ENCODE measurements at regions not wholly inside any gene's neighbourhood (a gene's known extent, or its start where the extent isn't known, plus 50 kb on each side); places are given as distances from the start of the nearest gene placed in this dataset.

DNA sequence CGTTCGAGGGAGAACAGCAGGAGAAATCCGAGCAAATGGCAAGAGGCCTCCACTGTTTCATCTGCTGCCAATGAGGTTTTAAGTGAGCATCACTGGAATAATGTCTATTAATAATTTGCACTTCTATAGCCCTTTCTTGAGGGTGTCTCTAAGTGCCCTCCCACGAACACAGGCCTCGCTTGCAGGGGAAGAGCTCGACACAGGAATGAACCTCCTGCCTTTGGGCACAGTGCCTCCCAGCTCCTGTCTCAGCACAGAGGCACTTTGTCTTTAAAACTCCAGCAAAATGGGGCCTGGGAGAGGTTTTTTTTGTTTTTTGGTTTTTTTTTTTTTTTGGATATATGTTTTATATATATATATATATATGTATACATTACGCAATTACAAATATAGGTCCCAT lies 56.6 kb downstream of the OLIG1 start:
- Histone ChIP-seq H4K20me1 (ENCODE audit: insufficient read depth) (no peaks in the 10 kb centered on the region), H3K9me3 (no peaks in the 10 kb centered on the region), H3K36me3 (replicated peaks in 1 of 2; ENCODE audit: control insufficient read depth in 1 of 2, insufficient read depth in 2 of 2, low read length in 1 of 2) (no peaks in the 10 kb centered on the region), H3K27ac (ENCODE audit: low read depth in 2 of 2, low read length in 1 of 2) (no peak overlapping the region), H2AFZ (ENCODE audit: low read depth) (no peak overlapping the region), H3K9ac (no peak overlapping the region), H3K4me2 (no peak overlapping the region), H3K4me1 (ENCODE audit: control insufficient read depth in 1 of 2, insufficient read depth in 2 of 2, low read depth in 1 of 2, low read length in 1 of 2) (no peaks in the 10 kb centered on the region; a peak in 1 of 4 replicates), H3K79me2 (ENCODE audit: insufficient read depth) (no peaks in the 10 kb centered on the region), H3K4me3 (ENCODE audit: low read depth in 2 of 2, low read length in 1 of 2) (no peak overlapping the region), H3K9me2 (no peaks in the 10 kb centered on the region), H3F3A (replicated peaks; ENCODE audit: insufficient read depth) (no peaks in the 10 kb centered on the region), H3K27me3 (ENCODE audit: insufficient read depth) (peaks cover 89% of the 10 kb centered on the region)
- CTCF ChIA-PET, result interaction anchor here (1.1 to 1.7 kb wide), 6 partner anchors 8 to 186 kb away, joined by 3 to 12 read pairs (median 6); no protein-coding TSS in a partner anchor
- WGBS (ENCODE audit: low lambda C conversion rate), result 30% methylated on average over 6 of the region's 7 CpGs
- DNase-seq, result no peak
- no peak for TF ChIP-seq GABPA (IDR thresholded peaks at IDR 0.05; ENCODE audit: low read depth)
- TF ChIP-seq, protein P1, sequence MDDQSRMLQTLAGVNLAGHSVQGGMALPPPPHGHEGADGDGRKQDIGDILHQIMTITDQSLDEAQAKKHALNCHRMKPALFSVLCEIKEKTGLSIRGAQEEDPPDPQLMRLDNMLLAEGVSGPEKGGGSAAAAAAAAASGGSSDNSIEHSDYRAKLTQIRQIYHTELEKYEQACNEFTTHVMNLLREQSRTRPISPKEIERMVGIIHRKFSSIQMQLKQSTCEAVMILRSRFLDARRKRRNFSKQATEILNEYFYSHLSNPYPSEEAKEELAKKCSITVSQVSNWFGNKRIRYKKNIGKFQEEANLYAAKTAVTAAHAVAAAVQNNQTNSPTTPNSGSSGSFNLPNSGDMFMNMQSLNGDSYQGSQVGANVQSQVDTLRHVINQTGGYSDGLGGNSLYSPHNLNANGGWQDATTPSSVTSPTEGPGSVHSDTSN (IDR thresholded peaks at IDR 0.05), result no peak
- TF ChIP-seq, protein P2, sequence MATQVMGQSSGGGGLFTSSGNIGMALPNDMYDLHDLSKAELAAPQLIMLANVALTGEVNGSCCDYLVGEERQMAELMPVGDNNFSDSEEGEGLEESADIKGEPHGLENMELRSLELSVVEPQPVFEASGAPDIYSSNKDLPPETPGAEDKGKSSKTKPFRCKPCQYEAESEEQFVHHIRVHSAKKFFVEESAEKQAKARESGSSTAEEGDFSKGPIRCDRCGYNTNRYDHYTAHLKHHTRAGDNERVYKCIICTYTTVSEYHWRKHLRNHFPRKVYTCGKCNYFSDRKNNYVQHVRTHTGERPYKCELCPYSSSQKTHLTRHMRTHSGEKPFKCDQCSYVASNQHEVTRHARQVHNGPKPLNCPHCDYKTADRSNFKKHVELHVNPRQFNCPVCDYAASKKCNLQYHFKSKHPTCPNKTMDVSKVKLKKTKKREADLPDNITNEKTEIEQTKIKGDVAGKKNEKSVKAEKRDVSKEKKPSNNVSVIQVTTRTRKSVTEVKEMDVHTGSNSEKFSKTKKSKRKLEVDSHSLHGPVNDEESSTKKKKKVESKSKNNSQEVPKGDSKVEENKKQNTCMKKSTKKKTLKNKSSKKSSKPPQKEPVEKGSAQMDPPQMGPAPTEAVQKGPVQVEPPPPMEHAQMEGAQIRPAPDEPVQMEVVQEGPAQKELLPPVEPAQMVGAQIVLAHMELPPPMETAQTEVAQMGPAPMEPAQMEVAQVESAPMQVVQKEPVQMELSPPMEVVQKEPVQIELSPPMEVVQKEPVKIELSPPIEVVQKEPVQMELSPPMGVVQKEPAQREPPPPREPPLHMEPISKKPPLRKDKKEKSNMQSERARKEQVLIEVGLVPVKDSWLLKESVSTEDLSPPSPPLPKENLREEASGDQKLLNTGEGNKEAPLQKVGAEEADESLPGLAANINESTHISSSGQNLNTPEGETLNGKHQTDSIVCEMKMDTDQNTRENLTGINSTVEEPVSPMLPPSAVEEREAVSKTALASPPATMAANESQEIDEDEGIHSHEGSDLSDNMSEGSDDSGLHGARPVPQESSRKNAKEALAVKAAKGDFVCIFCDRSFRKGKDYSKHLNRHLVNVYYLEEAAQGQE (IDR thresholded peaks at IDR 0.05; ENCODE audit: low read depth, low read length), result no peak
- POLR2A ChIA-PET, result no interaction called here

DNA sequence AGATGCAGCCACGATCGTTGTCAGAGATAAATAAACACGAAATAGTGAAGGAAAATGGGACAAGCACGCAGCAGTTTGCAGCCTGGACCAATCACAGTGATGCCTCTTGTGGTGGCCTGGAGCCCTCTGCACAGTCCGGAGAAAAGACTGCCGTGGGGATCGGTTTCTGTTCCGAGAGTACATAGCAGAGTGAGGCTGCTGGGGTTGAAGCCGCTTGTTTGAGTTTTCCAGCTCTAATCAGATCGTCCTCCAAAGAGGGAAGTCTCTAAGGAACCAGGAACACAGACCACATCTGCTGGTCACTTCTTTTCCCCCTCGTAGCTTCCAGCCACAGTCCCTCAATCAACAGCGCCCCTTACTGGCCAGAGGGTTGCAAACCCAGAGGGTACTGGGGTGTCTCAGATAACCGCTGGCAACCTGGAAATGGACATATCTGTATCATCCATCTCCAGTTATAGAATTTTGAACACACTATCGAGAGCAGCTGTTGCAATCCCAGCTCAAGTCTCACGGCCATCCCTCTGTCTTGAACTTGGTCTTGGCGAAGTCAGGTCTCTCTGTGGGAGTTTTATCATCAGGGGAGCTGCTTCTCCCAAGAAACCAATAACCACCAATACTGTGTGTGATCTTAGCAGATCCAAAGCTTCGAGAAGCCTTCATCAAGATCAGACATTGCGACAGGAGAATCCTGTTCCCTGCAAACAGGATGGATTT lies 57.4 kb downstream of the OLIG1 start:
- 2% methylated on average over 18 of the region's 18 CpGs for WGBS (ENCODE audit: low lambda C conversion rate)
- no peaks in the 10 kb centered on the region; a peak in 1 of 4 replicates for H3K4me1 ChIP-seq (ENCODE audit: control insufficient read depth in 1 of 2, insufficient read depth in 2 of 2, low read depth in 1 of 2, low read length in 1 of 2)
- ChIA-PET POLR2A (no interaction called here), CTCF (interaction anchor here (0.6 to 1.7 kb wide), 13 partner anchors 9 to 317 kb away, joined by 3 to 12 read pairs (median 4); no protein-coding TSS in a partner anchor)
- no peak overlapping the region for H3K9ac ChIP-seq
- no peaks in the 10 kb centered on the region for H3F3A ChIP-seq (replicated peaks; ENCODE audit: insufficient read depth)
- H2AFZ ChIP-seq (ENCODE audit: low read depth), result no peak overlapping the region
- H3K9me3 ChIP-seq, result no peaks in the 10 kb centered on the region
- H4K20me1 ChIP-seq (ENCODE audit: insufficient read depth), result no peaks in the 10 kb centered on the region
- H3K36me3 ChIP-seq (replicated peaks in 1 of 2; ENCODE audit: control insufficient read depth in 1 of 2, insufficient read depth in 2 of 2, low read length in 1 of 2), result no peaks in the 10 kb centered on the region
- no peaks in the 10 kb centered on the region for H3K9me2 ChIP-seq
- peaks cover 88% of the 10 kb centered on the region for H3K27me3 ChIP-seq (ENCODE audit: insufficient read depth)
- no peak overlapping the region for H3K27ac ChIP-seq (ENCODE audit: low read depth in 2 of 2, low read length in 1 of 2)
- DNase-seq, result peak; percentile 60
- peak overlapping the region in 1 of 2 experiments; percentile 44; a peak in 3 of 4 replicates for H3K4me3 ChIP-seq (ENCODE audit: low read depth in 2 of 2, low read length in 1 of 2)
- no peaks in the 10 kb centered on the region for H3K79me2 ChIP-seq (ENCODE audit: insufficient read depth)
- H3K4me2 ChIP-seq, result peak overlapping the region; percentile 73
- TF ChIP-seq NFIC (IDR thresholded peaks at IDR 0.05; ENCODE audit: borderline replicate concordance) (no peak), POLR2AphosphoS5 (IDR thresholded peaks at IDR 0.05; ENCODE audit: low read depth, low read length) (no peak), FOXJ3 (CRISPR knock-in tag; IDR thresholded peaks at IDR 0.05) (no peak), SMC3 (IDR thresholded peaks at IDR 0.05; ENCODE audit: low read depth, low read length) (peak; percentile 63), GATA2 (CRISPR knock-in tag; IDR thresholded peaks at IDR 0.05) (no peak), RAD21 (IDR thresholded peaks at IDR 0.05; ENCODE audit: low read length) (peak; percentile 74), TCF12 (IDR thresholded peaks at IDR 0.05) (no peak), YY1 (IDR thresholded peaks at IDR 0.05; ENCODE audit: low read depth) (no peak), FOSL2 (IDR thresholded peaks at IDR 0.05; ENCODE audit: borderline replicate concordance, low read depth) (no peak), JUND (IDR thresholded peaks at IDR 0.05) (no peak), SIN3A (IDR thresholded peaks at IDR 0.05; ENCODE audit: borderline replicate concordance, low read depth, low read length) (no peak), EZH2phosphoT487 (IDR thresholded peaks at IDR 0.05; ENCODE audit: borderline replicate concordance, low read depth) (no peak), EP300 (IDR thresholded peaks at IDR 0.05; ENCODE audit: borderline replicate concordance in 1 of 2, low read depth in 1 of 2, low read length in 1 of 2) (no peak), MEF2A (IDR thresholded peaks at IDR 0.05; ENCODE audit: borderline replicate concordance, low read depth) (no peak), TAF1 (IDR thresholded peaks at IDR 0.05; ENCODE audit: borderline replicate concordance, low read depth, low read length) (no peak), RXRA (IDR thresholded peaks at IDR 0.05; ENCODE audit: borderline replicate concordance, low read depth) (no peak)
- TF ChIP-seq, protein P2 (IDR thresholded peaks at IDR 0.05; ENCODE audit: low read depth, low read length), result no peak
